GM12878 (cell line): ENCODE measurements at regions not wholly inside any gene's neighbourhood (a gene's known extent, or its start where the extent isn't known, plus 50 kb on each side); places are given as distances from the start of the nearest gene placed in this dataset.

Source experiments
- ATAC-seq: fragments of 200-7000 bp; cut with Tn5 transposase; 3 replicates; pipeline ENCODE4 v1.9.1; 2020; ENCODE audit warnings: mild to moderate bottlenecking, moderate library complexity
- BruUV-seq: library from RNA; stranded (reverse); fragments of 400-500 nt; replicated peaks from 2 replicates; lab custom pipeline; 2021; lab: Mats Ljungman, UMichigan
- CTCF ChIA-PET: fragments of 300-600 bp; sonication (Branson Sonifier 250); formaldehyde crosslinking; extraction: SDS; loops from one replicate; lab custom pipeline; 2021; ENCODE audit warnings: inconsistent platforms; lab: Yijun Ruan, JAX
- POLR2A ChIA-PET: fragments of 350-600 bp; formaldehyde crosslinking; extraction: SDS; loops from one replicate; lab custom pipeline; 2021; ENCODE audit warnings: inconsistent platforms; lab: Charles Lee
- RAD21 ChIA-PET: fragments of 300-600 bp; sonication (Branson Sonifier 250); formaldehyde crosslinking; loops from one replicate; lab custom pipeline; 2023; ENCODE audit warnings: antibody characterized with exemption; ENCODE audit not compliant: unreplicated experiment; lab: Charles Lee
- SMC1A ChIA-PET: fragments of 300-600 bp; sonication (Branson Sonifier 250); formaldehyde crosslinking; loops from one replicate; lab custom pipeline; 2023; ENCODE audit not compliant: unreplicated experiment, uncharacterized antibody; lab: Charles Lee
- DNase-seq: peaks from one replicate; pipeline ENCODE4 v3.0.0-alpha.2; 2011; ENCODE audit warnings: low read depth, low spot score
- FAIRE-seq: peaks from 3 replicates; lab custom pipeline; 2011; peaks lifted over from hg19 to GRCh38; lab: Jason Lieb, UNC
- H2AFZ ChIP-seq: 2 replicates; pipeline ENCODE4 v1.6.0; 2011; ENCODE audit warnings: low read depth, low read length, control low read depth; ENCODE audit not compliant: control insufficient read depth
- H3K27ac ChIP-seq: 2 replicates; pipeline ENCODE4 v1.5.1; 2011; ENCODE audit warnings: control low read depth; ENCODE audit not compliant: control insufficient read depth, insufficient read depth
- H3K27me3 ChIP-seq, 2 experiments: replicated peaks in 1 of 2; 2 replicates each; pipeline versions ENCODE4 v1.6.0 to v1.6.1; 2011; ENCODE audit warnings: low read length in 1 of 2; ENCODE audit not compliant: control insufficient read depth in 2 of 2, insufficient read depth in 2 of 2
- H3K36me3 ChIP-seq, 2 experiments: 2 replicates each; pipeline ENCODE4 v1.5.1; 2011; ENCODE audit warnings: low read length in 1 of 2; ENCODE audit not compliant: control insufficient read depth in 2 of 2, insufficient read depth in 2 of 2
- H3K4me1 ChIP-seq: 2 replicates; pipeline ENCODE4 v1.6.1; 2011; ENCODE audit warnings: mild to moderate bottlenecking, low read length, moderate library complexity, mixed read lengths; ENCODE audit not compliant: control insufficient read depth, insufficient read depth
- H3K4me2 ChIP-seq: 2 replicates; pipeline ENCODE4 v1.6.0; 2011; ENCODE audit warnings: control low read depth; ENCODE audit not compliant: control insufficient read depth, insufficient read depth
- H3K4me3 ChIP-seq: fragments of 200-600 bp; sonication (generic); 2 replicates; pipeline ENCODE4 v1.5.1; 2016
- H3K79me2 ChIP-seq: 2 replicates; pipeline ENCODE4 v1.6.0; 2011; ENCODE audit warnings: low read length; ENCODE audit not compliant: control insufficient read depth, insufficient read depth
- H3K9ac ChIP-seq: 2 replicates; pipeline ENCODE4 v1.8.0; 2011; ENCODE audit warnings: low read length, control low read depth, mixed read lengths; ENCODE audit not compliant: control insufficient read depth, insufficient read depth
- H3K9me3 ChIP-seq: replicated peaks from 3 replicates; pipeline ENCODE4 v1.5.1; 2011; ENCODE audit warnings: mild to moderate bottlenecking, low read length; ENCODE audit not compliant: control insufficient read depth, insufficient read depth
- H4K20me1 ChIP-seq: 2 replicates; pipeline ENCODE4 v1.6.0; 2011; ENCODE audit not compliant: control insufficient read depth, insufficient read depth
- CEBPB ChIP-seq, 2 experiments: fragments of 150-350 bp in 1 of 2; IDR thresholded peaks; 2 replicates each; pipeline ENCODE4 v1.6.1; 2012 to 2014; ENCODE audit warnings: low read depth in 2 of 2, low read length in 2 of 2, borderline replicate concordance in 1 of 2, inconsistent platforms in 1 of 2
- ESRRA ChIP-seq: IDR thresholded peaks from 2 replicates; pipeline ENCODE4 v1.6.1; 2012; ENCODE audit warnings: mild to moderate bottlenecking, low read length, improper control_type of control experiment
- JUNB ChIP-seq: IDR thresholded peaks from 2 replicates; pipeline ENCODE4 v1.6.1; 2016; ENCODE audit warnings: antibody characterized with exemption, mild to moderate bottlenecking
- KLF5 ChIP-seq: fragments of 450-650 bp; IDR thresholded peaks from 2 replicates; pipeline ENCODE4 v1.6.1; 2014; ENCODE audit warnings: mild to moderate bottlenecking; ENCODE audit not compliant: partially characterized antibody
- NBN ChIP-seq: fragments of 450-650 bp; IDR thresholded peaks from 2 replicates; pipeline ENCODE4 v1.6.1; 2016
- NRF1 ChIP-seq: conservative IDR thresholded peaks from 2 replicates; pipeline ENCODE4 v1.6.1; 2011; ENCODE audit warnings: mild to moderate bottlenecking, low read depth, low read length, improper control_type of control experiment
- PBX3 ChIP-seq: IDR thresholded peaks from 2 replicates; pipeline ENCODE4 v1.6.1; 2011; ENCODE audit warnings: mild to moderate bottlenecking, low read depth, low read length, moderate library complexity; ENCODE audit not compliant: insufficient replicate concordance
- SPI1 ChIP-seq: IDR thresholded peaks from 2 replicates; pipeline ENCODE4 v1.6.1; 2011; ENCODE audit warnings: low read depth, mild to moderate bottlenecking, low read length, moderate library complexity, borderline replicate concordance; ENCODE audit not compliant: insufficient read depth
- USF2 ChIP-seq: IDR thresholded peaks from 2 replicates; pipeline ENCODE4 v1.6.1; 2011; ENCODE audit warnings: low read depth, low read length, improper control_type of control experiment, borderline replicate concordance
- WGBS: methylation state at CpG from one replicate; pipeline ENCODE4 v1.1.6; 2016; ENCODE audit warnings: low lambda C conversion rate; ENCODE audit not compliant: insufficient replicate concordance, insufficient coverage; ENCODE audit errors: missing lambda C conversion rate; 5-methylcytosine and 5-hydroxymethylcytosine counted together
- in situ Hi-C: fragments of 300-500 bp; cut with MboI; formaldehyde crosslinking; loops from 9 replicates; pipeline ENCODE4 v1.14.3; 2018; ENCODE audit warnings: mixed read lengths
- intact Hi-C: fragments of 100-400 bp; cut with micrococcal nuclease; formaldehyde crosslinking; loops from one replicate; pipeline ENCODE4 v1.14.2; 2022; ENCODE audit not compliant: unreplicated experiment

- ChIA-PET POLR2A (no interaction called here), RAD21 (no interaction called here)
- FAIRE-seq (no peak), DNase-seq (no peak)
- Histone ChIP-seq H4K20me1 (no peaks in the 10 kb centered on the region), H3K27ac (no peak overlapping the region), H2AFZ (no peak overlapping the region), H3K79me2 (no peaks in the 10 kb centered on the region), H3K4me1 (no peaks in the 10 kb centered on the region)
- TF ChIP-seq NRF1 = no peak
- no peak for TF ChIP-seq NBN
- no peak for TF ChIP-seq JUNB
- TF ChIP-seq CEBPB (IDR thresholded peaks at IDR 0.05; ENCODE audit: borderline replicate concordance in 1 of 2, low read depth in 2 of 2, low read length in 2 of 2) = no peak
- no peak for TF ChIP-seq PBX3
- no peak for TF ChIP-seq USF2
- no peak for TF ChIP-seq ESRRA
- TF ChIP-seq SPI1 = no peak
- TF ChIP-seq KLF5 = no peak
- TF ChIP-seq, all 136 proteins: peak for 0
- WGBS = 43% methylated on average over 1 of the region's 1 CpG
- ChIA-PET CTCF (no interaction called here), SMC1A (no interaction called here)
- peaks cover 0 to 2% of the 10 kb centered on the region in 2 experiments for H3K27me3 ChIP-seq
- intact Hi-C loops (no loop called here), in situ Hi-C loops (no loop called here)
- H3K4me3 ChIP-seq = no peak overlapping the region
- no peaks in the 10 kb centered on the region for H3K9me3 ChIP-seq
- H3K4me2 ChIP-seq = no peak overlapping the region
- H3K9ac ChIP-seq = no peak overlapping the region
- no TSS peak for BruUV-seq
- H3K36me3 ChIP-seq = no peaks in the 10 kb centered on the region
- no peak for ATAC-seq
These were observed 67.7 kb upstream of the LRFN2 start for GRCh38 chr6:40654828-40655227.
